ENCODE measurements at regions not wholly inside any gene's neighbourhood (a gene's known extent, or its start where the extent isn't known, plus 50 kb on each side); places are given as distances from the start of the nearest gene placed in this dataset.

- Histone ChIP-seq H3K9me3 (ENCODE audit: insufficient read depth, low read length) (peaks cover 13% of the 10 kb centered on the region; the same call in 1 of the 2 replicates), H4K20me1 (ENCODE audit: insufficient read depth, low read length) (no peaks in the 10 kb centered on the region), H3K4me2 (ENCODE audit: low read length) (no peak overlapping the region), H3K27ac (ENCODE audit: low read length) (no peak overlapping the region), H3K79me2 (ENCODE audit: low read length) (no peaks in the 10 kb centered on the region), H3K4me1 (ENCODE audit: low read length) (peaks cover 11% of the 10 kb centered on the region), H3K4me3 (ENCODE audit: low read length) (no peak overlapping the region), H3K27me3 (ENCODE audit: low read depth, low read length) (no peaks in the 10 kb centered on the region), H2AFZ (ENCODE audit: low read depth, low read length) (no peak overlapping the region), H3K36me3 (replicated peaks; ENCODE audit: low read depth, low read length) (no peaks in the 10 kb centered on the region), H3K9ac (ENCODE audit: low read length) (no peak overlapping the region)
- TF ChIP-seq CTCF (IDR thresholded peaks at IDR 0.05; ENCODE audit: low read depth, low read length): no peak
- no peak for TF ChIP-seq EZH2phosphoT487 (IDR thresholded peaks at IDR 0.05; ENCODE audit: low read depth)
Measured at GRCh38 chr2:38509947-38510326, 92.8 kb downstream of the HNRNPLL start.

DNA sequence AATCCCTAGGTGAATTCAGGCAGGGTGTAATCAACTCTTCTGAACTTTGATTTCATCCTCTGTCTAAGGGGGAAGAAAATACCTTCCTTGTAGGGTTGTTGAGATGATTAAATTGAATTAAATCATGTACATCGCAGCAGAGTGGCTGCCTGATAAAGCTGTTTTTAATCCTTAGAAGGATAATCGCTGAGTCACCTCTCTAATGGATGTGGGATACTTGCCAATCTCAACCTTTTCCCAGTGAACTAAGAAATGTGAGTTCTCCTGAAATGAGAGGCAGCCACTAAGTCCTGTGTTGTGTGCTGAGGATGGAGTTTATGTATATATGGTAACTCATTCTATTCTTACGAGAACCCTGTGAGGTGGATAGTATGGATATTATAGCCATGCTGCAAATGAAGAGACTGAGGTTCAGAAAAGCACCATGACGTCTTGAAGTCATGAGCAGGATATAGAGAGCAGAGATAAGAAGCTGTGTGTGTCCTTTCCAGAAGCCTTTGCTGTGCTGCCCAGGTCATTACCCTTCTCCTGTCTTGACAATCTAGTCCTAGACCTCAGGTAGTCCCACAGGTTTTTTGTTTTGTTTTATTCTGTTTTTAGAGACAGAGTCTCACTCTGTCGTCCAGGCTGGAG, 93.3 kb downstream of the HNRNPLL start:
- Histone ChIP-seq H3K4me2 (ENCODE audit: low read length) (no peak overlapping the region), H3K79me2 (ENCODE audit: low read length) (no peaks in the 10 kb centered on the region), H3K4me3 (ENCODE audit: low read length) (no peak overlapping the region), H3K27me3 (ENCODE audit: low read depth, low read length) (no peaks in the 10 kb centered on the region), H2AFZ (ENCODE audit: low read depth, low read length) (no peak overlapping the region), H3K27ac (ENCODE audit: low read length) (no peak overlapping the region), H3K9me3 (ENCODE audit: insufficient read depth, low read length) (peaks cover 13% of the 10 kb centered on the region; the same call in 1 of the 2 replicates), H4K20me1 (ENCODE audit: insufficient read depth, low read length) (no peaks in the 10 kb centered on the region), H3K9ac (ENCODE audit: low read length) (no peak overlapping the region), H3K36me3 (replicated peaks; ENCODE audit: low read depth, low read length) (no peaks in the 10 kb centered on the region), H3K4me1 (ENCODE audit: low read length) (peaks cover 16% of the 10 kb centered on the region)
- TF ChIP-seq EZH2phosphoT487 (IDR thresholded peaks at IDR 0.05; ENCODE audit: low read depth) (no peak), CTCF (IDR thresholded peaks at IDR 0.05; ENCODE audit: low read depth, low read length) (no peak)

DNA sequence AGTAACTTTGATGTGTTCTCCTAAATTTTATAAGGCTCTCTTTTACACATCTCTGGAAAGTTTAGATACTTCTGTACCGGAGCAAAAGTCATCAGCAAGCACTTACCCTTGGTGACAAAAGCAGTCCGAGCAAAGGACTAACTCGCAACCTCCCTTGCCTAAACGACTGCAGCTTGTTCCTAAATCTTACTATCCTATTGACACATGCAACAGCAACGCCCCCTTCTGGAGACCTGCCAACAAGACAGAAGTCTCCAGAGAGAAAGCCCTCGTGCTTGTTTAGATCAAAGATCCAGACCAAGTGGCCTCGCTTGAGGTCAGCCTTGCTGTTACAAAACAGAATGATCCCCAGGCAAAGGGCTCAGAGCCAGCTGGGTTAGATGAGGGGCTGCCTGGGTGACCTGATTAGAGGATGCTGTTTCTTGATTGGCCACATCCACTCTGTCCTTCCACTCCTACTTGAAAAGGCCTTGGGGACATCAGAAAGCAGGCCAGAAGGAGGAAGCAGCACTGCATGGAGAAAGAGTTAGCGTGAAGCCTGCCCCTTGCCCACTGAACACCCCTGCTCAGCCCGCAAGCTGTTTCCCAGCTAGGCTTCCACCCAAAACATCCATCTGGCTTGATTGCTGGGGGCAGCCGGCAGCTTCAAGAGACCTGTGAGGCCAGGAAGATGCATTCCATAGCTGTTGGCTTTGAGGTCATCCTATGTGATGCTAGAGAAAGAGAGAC, 94.3 kb downstream of the HNRNPLL start:
- peaks cover 21% of the 10 kb centered on the region for H3K4me1 ChIP-seq (ENCODE audit: low read length)
- peaks cover 13% of the 10 kb centered on the region; the same call in 1 of the 2 replicates for H3K9me3 ChIP-seq (ENCODE audit: insufficient read depth, low read length)
- no peaks in the 10 kb centered on the region for H3K79me2 ChIP-seq (ENCODE audit: low read length)
- no peak overlapping the region for H3K27ac ChIP-seq (ENCODE audit: low read length)
- H3K9ac ChIP-seq (ENCODE audit: low read length): 0 out of 2 replicates have a peak overlapping the region, but pooled peaks have one; percentile 4
- peak overlapping the region; percentile 54 for H3K4me2 ChIP-seq (ENCODE audit: low read length)
- H4K20me1 ChIP-seq (ENCODE audit: insufficient read depth, low read length): no peaks in the 10 kb centered on the region
- no peaks in the 10 kb centered on the region for H3K36me3 ChIP-seq (replicated peaks; ENCODE audit: low read depth, low read length)
- peak overlapping the region; percentile 48 for H2AFZ ChIP-seq (ENCODE audit: low read depth, low read length)
- TF ChIP-seq CTCF (IDR thresholded peaks at IDR 0.05; ENCODE audit: low read depth, low read length) (peak; percentile 91), EZH2phosphoT487 (IDR thresholded peaks at IDR 0.05; ENCODE audit: low read depth) (no peak)
- peak overlapping the region; percentile 27; the same call in 1 of the 2 replicates for H3K4me3 ChIP-seq (ENCODE audit: low read length)
- no peaks in the 10 kb centered on the region for H3K27me3 ChIP-seq (ENCODE audit: low read depth, low read length)

DNA sequence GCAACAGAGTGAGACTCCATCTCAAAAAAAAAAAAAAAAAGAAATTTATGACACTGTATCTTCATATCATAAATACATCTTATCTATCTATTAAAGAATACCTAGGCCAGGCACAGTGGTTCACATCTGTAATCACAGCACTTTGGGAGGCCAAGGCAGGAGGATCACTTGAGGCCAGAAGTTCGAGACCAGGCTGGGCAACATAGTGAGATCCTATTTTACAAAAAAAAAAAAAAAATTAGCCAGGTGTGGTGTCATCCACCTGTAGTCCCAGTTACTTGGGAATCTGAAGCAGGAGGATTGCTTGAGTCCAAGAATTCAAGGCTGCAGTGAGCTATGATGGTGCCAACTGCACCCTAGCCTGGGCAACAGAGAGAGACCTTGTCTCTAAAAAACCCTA, 95.0 kb downstream of the HNRNPLL start:
- TF ChIP-seq EZH2phosphoT487 (IDR thresholded peaks at IDR 0.05; ENCODE audit: low read depth) (no peak), CTCF (IDR thresholded peaks at IDR 0.05; ENCODE audit: low read depth, low read length) (no peak)
- no peak overlapping the region for H3K4me3 ChIP-seq (ENCODE audit: low read length)
- peaks cover 21% of the 10 kb centered on the region for H3K4me1 ChIP-seq (ENCODE audit: low read length)
- no peaks in the 10 kb centered on the region for H3K36me3 ChIP-seq (replicated peaks; ENCODE audit: low read depth, low read length)
- no peaks in the 10 kb centered on the region for H3K79me2 ChIP-seq (ENCODE audit: low read length)
- H3K27ac ChIP-seq (ENCODE audit: low read length): no peak overlapping the region
- H3K4me2 ChIP-seq (ENCODE audit: low read length): peak overlapping the region; percentile 54; the same call in 1 of the 2 replicates
- no peaks in the 10 kb centered on the region for H3K27me3 ChIP-seq (ENCODE audit: low read depth, low read length)
- H4K20me1 ChIP-seq (ENCODE audit: insufficient read depth, low read length): no peaks in the 10 kb centered on the region
- H3K9me3 ChIP-seq (ENCODE audit: insufficient read depth, low read length): peaks cover 13% of the 10 kb centered on the region; the same call in 1 of the 2 replicates
- no peak overlapping the region for H2AFZ ChIP-seq (ENCODE audit: low read depth, low read length)
- H3K9ac ChIP-seq (ENCODE audit: low read length): no peak overlapping the region

Data from OCI-LY3 (cell line).